Hematopoietic multipotent progenitor cell treated with erythropoietin and hydrocortisone succinate and interleukin-3 and kit ligand, for 4 days (in vitro differentiated cells): ENCODE measurements at regions not wholly inside any gene's neighbourhood (a gene's known extent, or its start where the extent isn't known, plus 50 kb on each side); places are given as distances from the start of the nearest gene placed in this dataset.
A peak's percentile ranks its signal among the peaks of the same experiment; 100 is the strongest.

Source experiments
- DNase-seq: peaks from one replicate; pipeline ENCODE4 v3.0.0-alpha.2; 2015

GRCh38 chr9:106339882-106340281 lies 523.1 kb upstream of the ZNF462 start:
- no peak for DNase-seq

DNA sequence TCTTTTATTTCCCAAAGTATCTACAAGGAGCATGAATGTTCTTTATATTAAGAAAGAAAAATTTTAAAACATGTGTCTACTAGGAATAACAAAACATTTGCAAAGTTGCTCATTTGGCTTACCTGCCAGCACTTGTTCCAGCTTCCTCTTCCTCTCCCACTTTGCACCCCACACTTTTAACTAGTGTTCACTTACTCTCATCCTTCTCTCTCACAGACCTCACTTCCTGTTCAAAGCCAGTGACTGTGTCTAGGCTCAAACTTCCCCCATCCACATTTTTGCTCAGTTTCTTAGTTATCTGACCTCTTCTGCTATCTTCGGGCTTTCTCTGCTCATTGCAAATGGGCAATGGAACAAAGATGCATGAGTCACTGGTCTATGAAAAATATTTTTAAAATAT lies 512.2 kb upstream of the ZNF462 start:
- peak; percentile 34 for DNase-seq

- no peak for DNase-seq
Measured at GRCh38 chr9:106356924-106357323, 506.0 kb upstream of the ZNF462 start.

DNA sequence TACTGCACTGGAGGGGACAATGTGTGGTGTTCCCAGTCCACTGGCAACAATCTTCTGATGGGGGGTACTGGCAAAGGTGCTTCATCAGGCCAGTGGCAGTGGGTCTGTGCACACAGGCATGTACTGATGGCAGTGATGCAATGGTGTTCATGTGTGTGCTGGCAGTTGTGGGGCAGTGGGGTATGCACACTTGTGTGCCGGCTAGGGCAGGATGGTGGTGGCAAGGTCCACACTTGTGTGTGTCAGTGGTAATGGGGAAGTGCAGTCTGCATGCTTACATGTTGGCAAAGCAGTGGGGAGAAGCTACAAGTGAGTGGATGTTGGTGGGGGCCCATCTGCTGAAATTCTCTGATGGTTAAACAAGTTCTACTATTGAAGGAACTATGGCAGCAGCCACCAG lies 504.6 kb upstream of the ZNF462 start:
- DNase-seq = no peak

GRCh38 chr9:106376689-106377088 lies 486.3 kb upstream of the ZNF462 start:
- peak; percentile 10 for DNase-seq

DNA sequence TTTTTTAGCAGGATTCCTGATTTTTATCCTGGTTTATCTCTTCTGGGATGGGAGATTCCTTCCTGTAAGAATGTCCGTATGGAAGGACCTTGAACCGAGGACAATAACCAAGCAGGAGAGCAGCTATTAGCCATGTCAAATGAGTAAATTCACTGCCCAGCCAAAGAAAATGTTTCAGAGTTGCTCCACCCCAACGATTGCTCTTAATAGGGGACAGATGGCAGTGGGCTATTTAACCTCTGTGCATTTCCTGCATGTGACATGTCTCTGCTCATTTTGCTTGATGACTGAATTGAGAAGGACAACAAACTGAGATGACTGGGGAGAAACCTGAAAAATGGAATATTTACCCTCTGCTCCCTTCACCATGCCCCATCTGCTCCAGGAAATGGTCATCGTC lies 479.9 kb upstream of the ZNF462 start:
- DNase-seq = no peak

DNA sequence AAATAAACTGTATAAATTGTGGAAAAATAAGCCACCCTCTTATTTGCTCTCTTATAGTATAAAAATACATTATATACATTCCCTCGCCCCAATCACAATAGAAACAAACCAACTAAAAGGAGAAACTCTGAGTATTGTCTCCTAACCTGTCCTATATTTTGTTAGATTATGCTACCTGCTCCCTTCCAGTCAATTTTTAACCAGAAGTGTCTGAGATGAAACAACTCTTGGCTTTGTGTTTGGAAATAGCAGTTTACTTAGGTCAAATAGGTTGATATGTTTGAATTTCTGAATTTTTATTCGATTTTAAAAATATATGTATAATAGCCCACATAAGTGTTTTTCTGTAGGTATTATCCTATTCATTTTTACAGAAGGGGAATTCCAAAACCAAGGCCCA lies 475.0 kb upstream of the ZNF462 start:
- DNase-seq = no peak

DNA sequence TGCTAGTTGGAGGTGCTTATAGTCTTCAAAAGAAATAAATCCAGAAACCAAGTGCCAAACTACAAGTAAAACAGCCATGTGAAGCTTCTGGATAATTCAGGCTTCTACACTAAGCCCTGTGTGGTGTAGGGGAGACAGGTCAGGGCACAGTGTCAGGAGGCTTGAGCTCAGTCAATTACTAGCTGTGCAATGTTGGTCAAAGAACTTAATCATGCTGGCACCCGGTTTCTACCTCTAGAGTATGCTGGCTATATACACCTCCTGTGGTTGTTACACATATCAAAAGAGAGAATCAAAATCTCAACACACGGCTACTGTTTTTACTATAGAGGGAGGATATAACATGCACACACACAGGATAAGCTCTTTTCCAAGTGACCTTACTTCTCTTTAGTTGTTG lies 469.7 kb upstream of the ZNF462 start:
- DNase-seq = no peak

GRCh38 chr9:106400170-106400569 lies 462.8 kb upstream of the ZNF462 start:
- no peak for DNase-seq

DNA sequence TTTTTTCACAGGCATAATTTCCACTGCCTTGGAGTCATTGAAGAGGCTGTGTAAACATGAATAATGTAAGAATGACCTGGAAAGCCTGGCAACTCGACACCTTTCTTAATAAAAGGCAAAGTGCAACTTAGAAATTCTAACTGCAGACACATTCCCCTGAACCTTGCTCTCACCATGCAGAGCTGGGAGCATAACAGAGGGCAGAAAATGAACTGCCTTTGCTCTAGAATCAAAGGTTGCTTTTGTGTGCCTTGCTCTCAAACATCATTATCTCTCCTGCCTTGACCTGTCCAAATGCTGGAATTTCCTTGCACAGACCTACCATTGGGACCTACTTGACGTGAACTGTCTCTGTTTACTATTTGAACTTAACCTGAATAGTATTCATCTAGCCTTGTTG lies 462.0 kb upstream of the ZNF462 start:
- no peak for DNase-seq

GRCh38 chr9:106403081-106403480 lies 459.9 kb upstream of the ZNF462 start:
- no peak for DNase-seq

- DNase-seq = no peak
Measured at GRCh38 chr9:106404137-106404536, 458.8 kb upstream of the ZNF462 start.

DNA sequence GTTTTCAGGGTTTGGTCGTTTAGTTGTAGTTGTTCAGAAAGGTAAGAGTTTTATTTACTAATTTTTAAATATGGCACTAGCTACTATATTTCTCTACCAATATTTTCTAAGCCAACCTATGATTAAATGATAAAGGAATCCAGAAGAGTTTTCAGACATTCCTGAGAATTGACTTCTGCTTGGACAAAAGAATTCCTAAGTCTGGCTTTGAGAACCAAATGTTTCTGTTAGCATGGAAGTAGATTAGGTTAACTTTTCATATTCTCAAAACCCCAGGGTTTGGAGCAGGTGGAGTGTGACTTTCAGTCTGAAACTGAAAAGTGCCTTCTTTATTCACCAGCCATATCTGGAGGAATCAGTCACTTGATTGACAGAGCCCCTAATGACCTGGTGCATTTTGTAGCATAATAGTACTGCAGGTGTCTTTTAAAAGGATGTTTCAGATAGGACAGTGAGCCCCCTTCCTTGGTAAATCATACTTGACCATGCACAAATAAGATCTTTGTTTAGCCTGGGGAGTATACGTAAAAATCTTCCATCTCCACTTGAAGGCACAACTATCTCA lies 457.0 kb upstream of the ZNF462 start:
- no peak for DNase-seq

GRCh38 chr9:106414042-106414441 lies 448.9 kb upstream of the ZNF462 start:
- no peak for DNase-seq

- no peak for DNase-seq
Measured at GRCh38 chr9:106417685-106418084, 445.3 kb upstream of the ZNF462 start.

DNA sequence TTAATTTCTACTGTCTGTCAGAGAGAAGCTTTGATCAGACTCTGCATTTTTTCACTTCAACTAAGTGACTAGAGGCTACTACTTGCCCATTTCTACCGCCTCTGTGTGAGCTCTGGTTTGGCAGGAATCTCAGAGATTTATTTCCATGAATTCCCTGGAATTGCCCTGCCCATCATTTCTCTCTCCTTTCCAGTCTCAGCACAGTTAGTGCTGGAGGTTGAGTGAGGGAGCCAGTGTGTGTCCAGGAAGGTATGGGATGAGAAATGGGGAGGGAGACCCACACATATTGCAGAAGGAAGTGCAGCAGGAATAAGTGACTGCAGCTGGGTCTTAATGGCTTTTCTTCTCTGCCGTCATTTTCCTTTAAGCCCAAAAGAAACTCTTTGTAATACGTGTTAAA lies 443.1 kb upstream of the ZNF462 start:
- no peak for DNase-seq

DNA sequence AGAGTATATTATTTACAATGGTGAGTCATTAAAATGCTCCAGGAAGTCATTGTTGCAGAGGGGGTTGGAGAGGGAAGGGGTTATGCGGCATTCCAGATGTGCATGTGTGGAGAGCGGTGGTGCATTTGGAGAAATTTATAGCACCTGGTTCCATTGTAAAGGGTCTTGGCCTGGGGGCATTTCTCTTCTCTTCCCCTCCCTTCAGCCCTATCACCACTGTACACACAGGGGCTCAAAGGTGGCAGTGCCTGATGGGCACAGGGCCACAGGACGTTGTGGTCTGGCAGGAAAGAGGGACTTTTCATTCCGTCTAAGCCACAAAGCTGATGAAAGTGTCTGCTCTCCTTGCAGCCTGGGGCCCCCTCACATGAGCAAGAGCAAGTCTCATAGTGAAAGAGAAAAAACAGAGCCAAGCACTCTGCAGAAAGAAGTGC lies 442.4 kb upstream of the ZNF462 start:
- peak; percentile 91 for DNase-seq

DNA sequence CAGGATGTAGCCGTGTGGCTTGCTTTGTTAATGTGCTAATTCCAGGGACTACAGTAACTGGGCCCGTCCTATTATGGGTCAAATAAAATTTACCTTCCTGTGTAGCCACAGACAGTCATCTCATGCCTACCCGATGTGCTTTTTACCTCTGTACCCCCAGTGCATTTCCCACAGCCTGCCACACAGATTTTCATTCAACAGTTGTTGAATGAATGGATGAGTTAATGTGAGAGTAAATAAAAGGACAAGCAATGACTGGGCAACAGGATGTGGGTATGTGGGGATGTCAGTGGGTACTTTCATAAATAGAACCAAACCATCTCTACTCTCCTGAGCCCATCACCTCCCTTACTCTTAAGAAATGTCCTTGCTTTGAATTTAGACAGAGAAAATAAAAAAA lies 441.2 kb upstream of the ZNF462 start:
- DNase-seq = no peak

DNA sequence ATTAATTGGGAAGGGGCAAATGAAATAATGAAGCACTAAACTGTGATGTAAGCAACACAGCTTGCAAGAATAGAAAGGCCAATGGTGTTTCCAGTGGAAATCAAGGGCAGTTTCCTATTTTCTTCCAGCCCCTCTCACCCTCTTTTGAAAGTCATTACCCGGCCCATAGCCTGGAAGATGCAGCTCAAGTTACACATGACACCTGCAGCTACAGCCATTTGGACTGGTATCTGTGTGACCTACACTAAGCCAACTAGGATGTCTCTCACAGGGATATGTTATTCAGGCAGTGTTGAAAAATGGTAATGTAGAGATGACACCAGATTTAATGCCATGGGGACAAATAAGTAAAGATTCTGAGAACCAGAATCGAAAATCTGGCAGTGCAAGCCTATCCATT lies 439.4 kb upstream of the ZNF462 start:
- DNase-seq = no peak

DNA sequence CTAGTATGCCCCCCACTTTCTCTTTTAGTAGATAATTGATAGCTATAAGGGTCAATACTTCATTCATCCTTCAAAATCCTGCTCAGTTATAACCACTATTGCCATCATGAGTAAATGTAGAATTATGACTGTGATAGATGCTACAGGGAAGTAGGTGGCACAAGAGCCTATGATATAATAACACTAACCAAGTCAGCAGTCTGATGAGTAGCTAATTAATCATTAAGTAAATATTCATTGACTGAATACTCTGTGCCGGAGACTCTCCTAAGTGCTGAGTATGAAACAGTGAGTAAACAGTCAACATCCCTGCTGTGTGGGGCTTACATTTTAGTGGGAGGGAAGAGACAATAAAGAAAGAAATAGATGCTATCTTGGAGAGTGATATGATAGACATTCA lies 430.3 kb upstream of the ZNF462 start:
- no peak for DNase-seq

DNA sequence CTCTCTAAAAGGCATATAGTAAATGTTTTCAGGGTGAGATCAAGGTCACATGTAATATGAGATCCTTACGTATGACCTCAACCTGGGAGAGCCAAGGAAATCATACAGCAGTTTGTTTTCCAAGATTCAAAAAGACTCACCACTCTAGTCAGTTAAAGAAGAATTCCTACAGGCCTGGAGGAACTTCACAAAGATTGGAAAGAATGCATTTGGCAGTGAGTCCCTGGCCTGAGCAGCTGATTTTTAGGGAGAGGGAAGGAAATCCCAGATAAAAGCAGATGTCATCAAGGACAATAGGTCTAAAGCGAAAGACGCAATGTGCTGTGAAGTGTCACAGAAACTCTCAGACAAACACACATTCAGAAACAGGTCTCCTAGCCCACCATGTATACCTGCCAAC lies 424.0 kb upstream of the ZNF462 start:
- no peak for DNase-seq

DNA sequence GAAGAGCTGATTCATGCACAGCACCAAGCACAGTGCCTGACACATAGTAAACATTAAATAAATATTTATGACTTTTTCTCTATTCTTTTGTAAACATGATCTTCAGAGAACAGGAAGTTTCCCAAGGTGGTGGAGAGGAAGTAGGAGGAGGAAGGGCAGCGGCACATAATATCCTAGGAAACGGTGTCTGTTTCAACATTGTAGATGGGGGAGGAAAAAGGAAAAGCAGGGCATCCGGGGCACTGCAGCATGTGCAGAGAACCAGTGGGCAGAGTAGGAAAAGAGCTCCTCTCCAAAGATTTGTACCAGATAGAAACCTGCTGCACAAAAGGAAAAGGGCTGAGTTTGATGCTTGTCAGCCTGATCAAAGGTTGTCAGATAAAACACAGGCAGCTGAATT lies 421.7 kb upstream of the ZNF462 start:
- no peak for DNase-seq

- DNase-seq = no peak
Measured at GRCh38 chr9:106443520-106443919, 419.4 kb upstream of the ZNF462 start.

GRCh38 chr9:106445107-106445506 lies 417.9 kb upstream of the ZNF462 start:
- DNase-seq = no peak

GRCh38 chr9:106449336-106449927 lies 413.5 kb upstream of the ZNF462 start:
- DNase-seq = no peak
